ENCODE measurements at regions not wholly inside any gene's neighbourhood (a gene's known extent, or its start where the extent isn't known, plus 50 kb on each side); places are given as distances from the start of the nearest gene placed in this dataset.
"Not testable (repeated sequence)": the region's sequence is repeated elsewhere in the genome, so short reads cannot be mapped to it uniquely, and the experiment has no call there.

DNA sequence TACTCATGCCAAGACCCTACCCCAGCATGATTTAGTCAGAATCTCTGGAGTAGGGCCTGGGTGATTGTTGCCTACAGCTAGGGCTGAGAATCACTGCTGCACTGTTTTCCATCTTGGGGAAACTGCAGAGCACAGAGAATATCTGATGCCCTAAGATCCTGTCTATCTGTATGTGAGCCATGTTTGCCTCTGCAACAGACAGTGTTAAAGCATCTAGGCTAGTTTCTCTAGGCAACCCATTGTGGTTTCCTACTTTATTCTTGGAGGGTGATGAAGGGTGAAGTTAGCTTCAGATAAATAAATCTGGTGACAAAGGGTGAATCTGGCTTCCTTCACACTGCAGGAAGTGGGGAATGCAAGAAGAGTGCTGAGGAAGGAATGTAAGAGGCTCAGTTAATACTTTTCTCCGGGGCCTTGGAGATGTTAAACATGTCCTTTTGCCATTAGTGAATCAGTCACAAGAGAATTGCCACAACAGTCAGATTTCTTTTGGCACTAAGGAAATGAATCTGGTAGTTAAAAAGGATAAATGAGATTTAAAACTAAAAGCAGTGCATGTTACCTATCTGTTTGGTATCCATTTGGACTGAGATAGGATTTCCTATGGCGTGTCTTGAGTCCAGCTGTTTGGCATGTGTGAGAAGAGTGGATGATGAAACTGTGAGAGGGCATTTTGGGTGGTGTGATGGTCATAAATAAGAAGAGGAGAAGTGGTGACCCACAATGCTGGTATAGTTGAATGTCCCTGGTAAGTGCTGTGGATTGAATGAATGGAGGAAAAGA is 119.6 kb upstream of the IKBKE start:
- H3K27ac ChIP-seq, H3K27me3 ChIP-seq: not testable (repeated sequence)

DNA sequence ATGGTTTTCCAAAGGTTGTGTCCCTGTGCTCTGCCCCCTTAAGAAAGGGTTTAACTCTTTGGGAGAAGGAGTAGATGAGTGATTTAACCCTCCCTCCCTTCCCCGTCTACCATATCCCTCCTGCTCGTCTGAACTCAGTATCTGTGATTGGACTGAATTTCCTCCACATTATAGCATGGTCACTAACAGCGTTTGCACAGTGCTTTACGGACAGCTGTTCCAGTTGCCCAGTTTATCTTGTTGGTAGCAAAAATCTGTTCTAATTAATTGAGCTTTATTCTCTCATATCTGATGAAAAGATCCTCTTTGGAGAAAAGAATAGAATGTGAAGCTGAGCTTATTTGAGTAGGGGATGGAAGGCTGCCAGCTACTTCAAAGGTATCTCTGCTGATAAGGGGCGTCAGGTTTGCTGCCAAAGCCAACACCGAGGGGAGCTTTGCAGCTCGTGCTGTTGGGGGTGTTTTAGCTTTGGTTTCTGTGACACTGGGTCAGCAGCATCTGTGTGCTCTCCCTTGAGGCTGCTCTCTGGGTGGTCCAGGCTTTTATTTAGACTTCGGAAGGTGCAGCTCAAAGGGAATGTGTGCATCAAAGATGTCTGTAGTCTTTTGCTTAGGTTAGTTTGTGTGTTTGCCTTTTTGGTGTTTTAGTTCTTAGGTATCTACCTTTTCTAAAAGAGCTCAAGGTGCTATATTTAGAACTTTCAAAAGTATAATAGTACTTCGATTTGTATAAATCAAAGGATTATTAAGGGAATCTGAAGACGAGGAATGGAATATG is 118.8 kb upstream of the IKBKE start:
- H3K4me3 ChIP-seq; H3K27ac ChIP-seq; DNase-seq; H3K9me3 ChIP-seq; H3K27me3 ChIP-seq; FAIRE-seq; H3K4me1 ChIP-seq; H3K36me3 ChIP-seq; intact Hi-C loops (cut with DNase I): not testable (repeated sequence)
- 26 to 30% methylated on average over 4 of the region's 10 CpGs for WGBS, 2 donors
- ATAC-seq: peak in 2 of 4 donors; percentile 43 to 53

More for the DNA sequence above, 119.6 kb upstream of the IKBKE start:
- H3K36me3 ChIP-seq; FAIRE-seq; intact Hi-C loops (cut with DNase I); H3K4me1 ChIP-seq; H3K9me3 ChIP-seq; DNase-seq; H3K4me3 ChIP-seq; ATAC-seq: not testable (repeated sequence)
- WGBS, 2 donors: 74 to 87% methylated on average over 2 of the region's 2 CpGs

DNA sequence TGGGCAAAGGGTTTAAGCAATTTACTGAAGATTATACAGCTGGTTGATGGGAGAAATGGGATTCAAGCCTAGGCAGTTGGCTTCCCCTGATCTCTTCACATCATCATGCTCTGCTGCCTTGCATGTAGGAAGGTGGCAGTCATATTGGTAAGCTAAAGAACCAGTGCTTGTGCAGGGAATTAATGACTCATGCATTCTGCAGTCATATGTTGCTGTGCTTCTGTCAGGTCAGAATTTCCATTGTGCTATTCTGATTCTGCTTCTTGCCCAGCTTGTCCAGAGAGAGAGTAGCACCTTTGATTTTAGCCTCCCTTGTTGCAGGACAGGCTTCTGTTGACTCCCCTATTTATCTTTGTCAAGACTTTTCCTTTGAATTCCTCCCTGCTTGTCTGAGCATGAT is 114.0 kb upstream of the IKBKE start:
- FAIRE-seq; intact Hi-C loops (cut with DNase I): not testable (repeated sequence)

GRCh38 chr1:206357962-206358361 is 112.3 kb upstream of the IKBKE start:
- FAIRE-seq; H3K27ac ChIP-seq; H3K4me3 ChIP-seq; intact Hi-C loops (cut with DNase I); H3K27me3 ChIP-seq; H3K9me3 ChIP-seq; H3K36me3 ChIP-seq; H3K4me1 ChIP-seq; DNase-seq: not testable (repeated sequence)
- WGBS, 2 donors: 82 to 86% methylated on average over 1 of the region's 3 CpGs
- ATAC-seq: peak in 1 of 4 donors; percentile 32

More for the DNA sequence above, 114.0 kb upstream of the IKBKE start:
- not testable (repeated sequence) for H3K36me3 ChIP-seq, H3K9me3 ChIP-seq, H3K27me3 ChIP-seq, H3K4me3 ChIP-seq, H3K27ac ChIP-seq, DNase-seq, H3K4me1 ChIP-seq
- ATAC-seq: peak in 2 of 4 donors; percentile 38 to 46

GRCh38 chr1:206358771-206359170 is 111.5 kb upstream of the IKBKE start:
- H3K4me1 ChIP-seq; H3K4me3 ChIP-seq; DNase-seq; H3K27me3 ChIP-seq; intact Hi-C loops (cut with DNase I); H3K9me3 ChIP-seq; ATAC-seq; H3K36me3 ChIP-seq; FAIRE-seq; H3K27ac ChIP-seq: not testable (repeated sequence)
- WGBS, 2 donors: 87 to 95% methylated on average over 2 of the region's 3 CpGs

- not testable (repeated sequence) for FAIRE-seq, ATAC-seq
Observed at GRCh38 chr1:206359377-206359776, 110.9 kb upstream of the IKBKE start.

DNA sequence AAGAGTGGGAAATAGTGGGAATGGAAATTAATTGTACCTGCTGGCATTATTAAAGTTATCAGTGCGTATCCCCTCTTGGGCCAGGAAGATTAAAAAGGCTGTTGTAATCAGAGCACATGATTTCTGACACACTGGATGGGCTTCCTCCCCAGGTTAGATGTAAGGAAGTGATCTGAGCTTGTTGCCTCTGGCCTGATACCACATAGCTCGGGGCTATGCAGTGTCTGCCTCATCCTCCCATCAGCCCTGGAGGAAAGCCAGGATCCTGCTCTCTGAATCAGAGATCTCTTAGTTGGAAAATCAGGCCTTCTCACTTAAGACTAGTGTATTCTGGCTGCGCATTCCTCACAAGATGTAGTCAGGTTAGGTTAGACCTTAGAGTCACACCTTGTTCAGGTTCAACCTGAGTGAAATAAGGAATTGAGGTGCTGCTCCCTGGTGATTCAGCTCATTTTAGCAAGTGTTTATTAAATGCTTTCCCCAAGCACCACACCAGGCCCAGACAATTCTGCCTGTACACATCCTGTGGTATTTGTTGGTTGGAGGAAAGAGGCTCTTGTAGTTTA is 108.2 kb upstream of the IKBKE start:
- peak in 2 of 4 donors; percentile 11 to 30 for ATAC-seq
- H3K9me3 ChIP-seq; intact Hi-C loops (cut with DNase I); H3K4me1 ChIP-seq; FAIRE-seq; H3K36me3 ChIP-seq; H3K4me3 ChIP-seq; DNase-seq; H3K27ac ChIP-seq; H3K27me3 ChIP-seq: not testable (repeated sequence)
- 91 to 93% methylated on average over 1 of the region's 3 CpGs for WGBS, 2 donors

More at GRCh38 chr1:206359377-206359776, 110.9 kb upstream of the IKBKE start:
- DNase-seq; H3K9me3 ChIP-seq; H3K27me3 ChIP-seq; H3K36me3 ChIP-seq; intact Hi-C loops (cut with DNase I); H3K4me3 ChIP-seq; H3K27ac ChIP-seq; H3K4me1 ChIP-seq: not testable (repeated sequence)

DNA sequence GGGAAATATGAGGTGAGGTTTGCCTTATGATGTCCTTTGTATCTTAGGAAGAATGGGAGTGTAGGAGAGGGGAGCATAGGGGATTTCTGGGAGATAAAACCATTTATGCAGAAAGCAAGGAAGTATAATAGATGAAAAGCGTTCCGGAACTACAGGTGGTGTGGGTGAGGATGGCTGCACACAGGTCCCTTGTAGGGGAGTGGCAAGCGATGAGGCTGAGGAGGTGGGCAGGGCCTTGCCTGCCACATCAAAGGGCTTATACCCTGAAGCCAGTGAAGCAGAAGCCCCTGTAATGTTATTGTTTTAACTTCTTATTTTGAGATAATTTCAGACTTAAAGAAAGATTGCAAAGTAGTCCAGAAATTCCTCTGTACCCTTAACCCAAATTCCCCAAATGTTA is 107.3 kb upstream of the IKBKE start:
- ATAC-seq; H3K27me3 ChIP-seq; H3K27ac ChIP-seq; H3K4me1 ChIP-seq; FAIRE-seq; H3K9me3 ChIP-seq; H3K4me3 ChIP-seq; DNase-seq; H3K36me3 ChIP-seq; intact Hi-C loops (cut with DNase I): not testable (repeated sequence)
- 96 to 100% methylated on average over 2 to 3 of the region's 3 CpGs for WGBS, 2 donors

DNA sequence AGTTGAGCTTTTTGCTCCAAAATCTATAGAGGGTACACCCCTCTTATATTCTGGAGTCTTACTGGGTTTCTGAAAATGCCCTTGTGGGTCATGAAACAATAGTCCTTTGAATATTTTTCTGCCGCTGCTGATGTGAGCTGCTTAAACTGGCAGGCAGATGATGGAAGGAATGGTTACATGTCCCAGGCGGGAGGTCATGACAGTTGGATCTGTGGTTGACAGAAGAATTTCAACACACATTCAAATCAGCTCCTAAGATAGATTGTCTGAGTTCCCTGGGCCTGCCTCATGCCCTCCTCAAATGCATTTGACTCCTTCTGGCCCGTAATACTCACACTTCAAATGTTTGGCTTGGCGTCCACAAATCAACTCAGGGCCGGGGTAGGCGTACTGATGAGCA is 105.0 kb upstream of the IKBKE start:
- H3K36me3 ChIP-seq; ATAC-seq; intact Hi-C loops (cut with DNase I); FAIRE-seq; H3K27me3 ChIP-seq; DNase-seq; H3K4me1 ChIP-seq; H3K9me3 ChIP-seq; H3K4me3 ChIP-seq; H3K27ac ChIP-seq: not testable (repeated sequence)
- 93 to 98% methylated on average over 5 to 6 of the region's 6 CpGs for WGBS, 2 donors

DNA sequence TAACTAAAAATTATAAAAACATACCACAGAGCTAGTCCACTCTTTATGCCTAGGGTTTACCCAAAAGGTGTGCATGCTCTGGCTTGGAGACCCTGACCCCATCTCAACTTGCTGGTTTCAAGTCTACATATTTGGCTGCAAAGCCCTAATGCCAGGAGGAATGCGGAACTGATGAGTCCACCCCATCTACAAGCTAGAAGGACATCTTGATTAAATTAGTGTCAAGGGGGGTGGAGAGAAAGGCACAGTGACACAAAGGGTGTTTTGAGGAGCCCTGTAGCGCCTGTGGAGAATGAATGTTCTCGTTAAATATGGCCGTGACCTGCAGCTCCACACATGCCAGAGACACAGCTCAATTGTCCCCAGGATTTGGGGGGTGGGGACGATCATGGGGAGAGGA is 104.1 kb upstream of the IKBKE start:
- DNase-seq; H3K4me3 ChIP-seq; H3K9me3 ChIP-seq; H3K4me1 ChIP-seq; H3K36me3 ChIP-seq; H3K27ac ChIP-seq; FAIRE-seq; H3K27me3 ChIP-seq; ATAC-seq; intact Hi-C loops (cut with DNase I): not testable (repeated sequence)
- WGBS, 2 donors: 87 to 88% methylated on average over 3 to 4 of the region's 5 CpGs

GRCh38 chr1:206366772-206367171 is 103.5 kb upstream of the IKBKE start:
- H3K36me3 ChIP-seq; H3K27me3 ChIP-seq; H3K27ac ChIP-seq; intact Hi-C loops (cut with DNase I); H3K4me1 ChIP-seq; H3K4me3 ChIP-seq; FAIRE-seq; DNase-seq; H3K9me3 ChIP-seq: not testable (repeated sequence)
- no CpG with 5 or more reads among the region's 1 CpG for WGBS, 2 donors
- ATAC-seq: peak in 1 of 4 donors; percentile 41
